ENCODE measurements at regions not wholly inside any gene's neighbourhood (a gene's known extent, or its start where the extent isn't known, plus 50 kb on each side); places are given as distances from the start of the nearest gene placed in this dataset.
"Not testable (repeated sequence)": the region's sequence is repeated elsewhere in the genome, so short reads cannot be mapped to it uniquely, and the experiment has no call there.

- CTCF ChIA-PET = interaction anchor here (0.6 kb wide), 1 partner anchor 20 kb away, joined by 4 read pairs; no protein-coding TSS in a partner anchor
- no peaks in the 10 kb centered on the region for H3K27me3 Mint-ChIP-seq (ENCODE audit: low read depth)
- intact Hi-C loops (cut with micrococcal nuclease) = no loop called here
- no peaks in the 10 kb centered on the region for H3K4me1 Mint-ChIP-seq (ENCODE audit: low read depth)
- H3K36me3 Mint-ChIP-seq (ENCODE audit: low read depth) = no peaks in the 10 kb centered on the region
- no peak overlapping the region for H3K4me3 Mint-ChIP-seq
- DNase-seq = no peak
- H3K27ac Mint-ChIP-seq = no peak overlapping the region
- H3K9me3 Mint-ChIP-seq = no peaks in the 10 kb centered on the region
These were observed 304.9 kb upstream of the KYNU start for GRCh38 chr2:142572346-142573132.

DNA sequence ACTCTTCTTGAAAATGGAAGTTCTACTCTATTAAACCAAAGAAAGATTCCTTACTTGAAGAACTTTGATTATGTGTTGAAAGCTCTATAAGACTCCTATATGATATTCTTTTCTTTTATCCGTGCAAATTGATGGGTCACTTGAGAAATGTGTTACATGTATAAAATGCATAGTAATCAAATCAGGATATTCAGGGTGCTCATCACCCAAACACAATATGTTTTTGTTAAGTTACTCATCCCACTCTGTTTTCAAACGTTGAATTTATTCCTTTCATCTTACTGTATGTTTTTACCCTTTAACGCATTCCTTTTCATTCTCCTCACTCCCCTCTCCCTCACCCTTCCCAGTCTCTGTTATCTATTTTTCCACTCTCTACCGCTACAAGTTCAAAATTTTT is 305.5 kb upstream of the KYNU start:
- CTCF ChIA-PET = no interaction called here
- Mint-ChIP-seq H3K4me1 (ENCODE audit: low read depth) (no peaks in the 10 kb centered on the region), H3K27me3 (ENCODE audit: low read depth) (no peaks in the 10 kb centered on the region), H3K27ac (no peak overlapping the region), H3K36me3 (ENCODE audit: low read depth) (no peaks in the 10 kb centered on the region), H3K9me3 (no peaks in the 10 kb centered on the region), H3K4me3 (no peak overlapping the region)
- intact Hi-C loops (cut with micrococcal nuclease) = no loop called here
- no peak for DNase-seq

GRCh38 chr2:142562900-142563299 is 314.6 kb upstream of the KYNU start:
- H3K4me1 Mint-ChIP-seq (ENCODE audit: low read depth) = no peaks in the 10 kb centered on the region
- intact Hi-C loops (cut with micrococcal nuclease) = no loop called here
- H3K36me3 Mint-ChIP-seq (ENCODE audit: low read depth) = no peaks in the 10 kb centered on the region
- no peaks in the 10 kb centered on the region for H3K27me3 Mint-ChIP-seq (ENCODE audit: low read depth)
- no peak for DNase-seq
- H3K27ac Mint-ChIP-seq = no peak overlapping the region
- CTCF ChIA-PET = no interaction called here
- H3K4me3 Mint-ChIP-seq = no peak overlapping the region
- peaks cover 2% of the 10 kb centered on the region for H3K9me3 Mint-ChIP-seq

GRCh38 chr2:142561656-142562055 is 315.8 kb upstream of the KYNU start:
- intact Hi-C loops (cut with micrococcal nuclease) = no loop called here
- Mint-ChIP-seq H3K4me1 (ENCODE audit: low read depth) (no peaks in the 10 kb centered on the region), H3K9me3 (peaks cover 2% of the 10 kb centered on the region), H3K36me3 (ENCODE audit: low read depth) (no peaks in the 10 kb centered on the region), H3K4me3 (no peak overlapping the region), H3K27ac (no peak overlapping the region), H3K27me3 (ENCODE audit: low read depth) (no peaks in the 10 kb centered on the region)
- CTCF ChIA-PET = no interaction called here
- DNase-seq = no peak

- Mint-ChIP-seq H3K27me3 (ENCODE audit: low read depth) (no peaks in the 10 kb centered on the region), H3K36me3 (ENCODE audit: low read depth) (no peaks in the 10 kb centered on the region), H3K4me1 (ENCODE audit: low read depth) (no peaks in the 10 kb centered on the region), H3K4me3 (no peak overlapping the region), H3K27ac (no peak overlapping the region), H3K9me3 (no peaks in the 10 kb centered on the region)
- CTCF ChIA-PET = no interaction called here
- DNase-seq = no peak
- intact Hi-C loops (cut with micrococcal nuclease) = no loop called here
These were observed 320.1 kb upstream of the KYNU start for GRCh38 chr2:142557391-142557790.

- DNase-seq; H3K36me3 Mint-ChIP-seq (ENCODE audit: low read depth); H3K27me3 Mint-ChIP-seq (ENCODE audit: low read depth); H3K4me1 Mint-ChIP-seq (ENCODE audit: low read depth); H3K27ac Mint-ChIP-seq; H3K4me3 Mint-ChIP-seq; CTCF ChIA-PET; intact Hi-C loops (cut with micrococcal nuclease): not testable (repeated sequence)
- peaks cover 11% of the 10 kb centered on the region for H3K9me3 Mint-ChIP-seq
These were observed 331.5 kb upstream of the KYNU start for GRCh38 chr2:142545999-142546398.

DNA sequence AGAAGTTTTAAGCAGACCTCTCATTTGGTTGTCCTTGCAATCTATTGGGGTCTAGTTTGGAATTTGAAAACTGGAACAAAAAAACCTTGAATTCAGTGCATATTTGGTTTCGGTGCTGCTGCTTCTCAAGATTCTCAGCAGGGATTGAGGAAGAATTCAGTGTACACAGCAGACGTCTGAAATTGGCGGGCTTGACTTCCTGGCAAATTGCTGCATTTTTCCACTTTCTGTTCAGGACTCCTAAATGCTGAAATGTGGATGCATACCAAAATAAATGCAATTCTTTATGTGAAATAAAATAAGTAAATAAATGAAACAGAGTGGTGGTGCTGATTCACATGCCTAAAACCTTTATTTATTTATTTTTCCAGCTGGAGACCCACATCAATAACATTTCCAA is 332.4 kb upstream of the KYNU start:
- no peaks in the 10 kb centered on the region for H3K4me1 Mint-ChIP-seq (ENCODE audit: low read depth)
- intact Hi-C loops (cut with micrococcal nuclease) = no loop called here
- no peak overlapping the region for H3K27ac Mint-ChIP-seq
- no peak overlapping the region for H3K4me3 Mint-ChIP-seq
- no peaks in the 10 kb centered on the region for H3K36me3 Mint-ChIP-seq (ENCODE audit: low read depth)
- H3K9me3 Mint-ChIP-seq = peaks cover 12% of the 10 kb centered on the region
- DNase-seq = no peak
- H3K27me3 Mint-ChIP-seq (ENCODE audit: low read depth) = no peaks in the 10 kb centered on the region
- CTCF ChIA-PET = no interaction called here

DNA sequence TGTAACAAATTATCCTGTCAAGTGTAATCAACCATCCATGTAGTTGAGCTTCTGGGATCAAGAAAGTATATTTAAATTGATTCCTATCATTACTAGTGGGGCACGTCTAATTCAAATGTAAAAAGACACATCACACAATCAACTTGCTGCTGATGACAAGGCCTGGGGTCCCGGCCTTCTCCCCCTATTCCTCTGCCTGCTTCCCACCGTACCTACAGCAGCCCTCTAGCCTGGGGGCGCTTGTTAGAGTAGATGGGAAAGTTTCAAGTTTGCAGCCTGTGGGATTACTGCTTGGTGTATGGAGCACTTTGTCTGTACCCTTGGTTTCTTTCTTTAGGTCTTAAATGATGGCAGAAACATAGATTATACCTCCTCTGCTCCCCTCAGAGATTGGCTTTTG is 333.3 kb upstream of the KYNU start:
- CTCF ChIA-PET = no interaction called here
- Mint-ChIP-seq H3K27me3 (ENCODE audit: low read depth) (no peaks in the 10 kb centered on the region), H3K27ac (no peak overlapping the region), H3K4me1 (ENCODE audit: low read depth) (no peaks in the 10 kb centered on the region), H3K36me3 (ENCODE audit: low read depth) (no peaks in the 10 kb centered on the region), H3K9me3 (peaks cover 12% of the 10 kb centered on the region), H3K4me3 (no peak overlapping the region)
- intact Hi-C loops (cut with micrococcal nuclease) = no loop called here
- no peak for DNase-seq

GRCh38 chr2:142542431-142542910 is 335.0 kb upstream of the KYNU start:
- CTCF ChIA-PET = no interaction called here
- intact Hi-C loops (cut with micrococcal nuclease) = no loop called here
- no peaks in the 10 kb centered on the region for H3K4me1 Mint-ChIP-seq (ENCODE audit: low read depth)
- no peak for DNase-seq
- H3K36me3 Mint-ChIP-seq (ENCODE audit: low read depth) = no peaks in the 10 kb centered on the region
- H3K27ac Mint-ChIP-seq = no peak overlapping the region
- H3K27me3 Mint-ChIP-seq (ENCODE audit: low read depth) = no peaks in the 10 kb centered on the region
- no peak overlapping the region for H3K4me3 Mint-ChIP-seq
- peaks cover 7% of the 10 kb centered on the region for H3K9me3 Mint-ChIP-seq

DNA sequence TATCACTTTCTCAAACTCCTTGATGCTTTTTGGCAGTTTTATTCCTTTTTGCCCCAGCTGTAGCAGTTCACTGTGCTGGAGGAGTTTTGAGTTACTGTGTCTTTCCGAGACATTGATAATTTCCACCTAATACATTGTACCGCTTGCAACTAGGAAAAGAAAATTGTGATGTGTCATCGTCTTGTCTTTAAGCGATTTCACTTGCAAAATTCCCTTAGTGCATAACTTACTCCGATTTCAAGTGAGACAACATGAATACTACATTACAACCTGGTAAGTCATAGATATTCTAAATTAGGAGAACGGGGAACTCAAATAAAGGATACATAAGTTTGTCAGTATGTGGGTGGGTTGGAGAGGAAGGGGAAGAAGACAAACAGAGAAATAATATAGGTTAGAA is 340.5 kb upstream of the KYNU start:
- Mint-ChIP-seq H3K27ac (no peak overlapping the region), H3K4me3 (no peak overlapping the region), H3K4me1 (ENCODE audit: low read depth) (no peaks in the 10 kb centered on the region), H3K9me3 (peaks cover 3% of the 10 kb centered on the region), H3K36me3 (ENCODE audit: low read depth) (no peaks in the 10 kb centered on the region), H3K27me3 (ENCODE audit: low read depth) (no peaks in the 10 kb centered on the region)
- no peak for DNase-seq
- CTCF ChIA-PET = no interaction called here
- intact Hi-C loops (cut with micrococcal nuclease) = no loop called here

DNA sequence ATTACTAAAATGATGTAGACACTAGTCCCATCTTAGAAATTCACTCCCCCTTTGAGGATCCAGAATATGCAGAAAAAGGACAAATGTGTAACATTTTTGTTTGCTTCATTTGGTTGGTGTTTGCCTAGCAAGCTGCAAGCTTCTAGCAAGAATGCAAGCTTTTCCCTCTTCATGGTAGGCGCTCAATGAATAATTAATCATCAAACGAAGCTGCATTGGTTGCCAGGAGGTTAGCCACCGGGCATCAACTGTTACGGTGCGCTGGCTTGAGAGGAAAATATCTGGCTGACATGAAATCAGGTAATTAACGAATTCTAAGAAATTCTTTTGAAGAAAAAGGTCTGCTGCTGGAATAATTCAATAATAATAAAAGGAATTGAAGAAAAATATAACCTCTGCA is 341.0 kb upstream of the KYNU start:
- no peak overlapping the region for H3K27ac Mint-ChIP-seq
- intact Hi-C loops (cut with micrococcal nuclease) = no loop called here
- DNase-seq = no peak
- no peaks in the 10 kb centered on the region for H3K36me3 Mint-ChIP-seq (ENCODE audit: low read depth)
- no peaks in the 10 kb centered on the region for H3K27me3 Mint-ChIP-seq (ENCODE audit: low read depth)
- CTCF ChIA-PET = no interaction called here
- peaks cover 5% of the 10 kb centered on the region for H3K9me3 Mint-ChIP-seq
- no peak overlapping the region for H3K4me3 Mint-ChIP-seq
- no peaks in the 10 kb centered on the region for H3K4me1 Mint-ChIP-seq (ENCODE audit: low read depth)

DNA sequence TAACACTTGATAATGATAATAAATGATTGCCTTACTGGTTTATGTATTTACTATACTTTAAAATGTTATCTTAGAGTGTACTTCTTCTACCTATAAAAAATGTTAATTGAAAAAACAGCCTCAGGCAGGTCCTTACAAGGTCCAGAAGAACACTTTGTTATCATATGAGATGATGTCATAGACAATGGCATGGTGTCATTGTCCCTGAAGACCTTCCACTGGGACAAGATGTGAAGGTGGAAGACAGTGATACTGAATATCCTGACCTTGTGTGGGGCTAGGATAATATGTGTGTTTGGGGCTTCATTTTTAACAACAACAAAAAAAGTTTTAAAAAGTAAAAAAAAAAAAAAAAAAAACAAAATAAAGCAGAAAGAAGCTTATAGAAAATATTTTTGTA is 342.2 kb upstream of the KYNU start:
- DNase-seq = no peak
- H3K4me1 Mint-ChIP-seq (ENCODE audit: low read depth) = no peaks in the 10 kb centered on the region
- no peak overlapping the region for H3K27ac Mint-ChIP-seq
- no peak overlapping the region for H3K4me3 Mint-ChIP-seq
- H3K27me3 Mint-ChIP-seq (ENCODE audit: low read depth) = no peaks in the 10 kb centered on the region
- no peaks in the 10 kb centered on the region for H3K36me3 Mint-ChIP-seq (ENCODE audit: low read depth)
- H3K9me3 Mint-ChIP-seq = peaks cover 5% of the 10 kb centered on the region
- intact Hi-C loops (cut with micrococcal nuclease) = no loop called here
- CTCF ChIA-PET = no interaction called here

GRCh38 chr2:142533177-142533576 is 344.3 kb upstream of the KYNU start:
- H3K9me3 Mint-ChIP-seq = peaks cover 5% of the 10 kb centered on the region
- H3K4me1 Mint-ChIP-seq (ENCODE audit: low read depth) = no peaks in the 10 kb centered on the region
- CTCF ChIA-PET = no interaction called here
- intact Hi-C loops (cut with micrococcal nuclease) = no loop called here
- no peak overlapping the region for H3K27ac Mint-ChIP-seq
- no peak overlapping the region for H3K4me3 Mint-ChIP-seq
- DNase-seq = no peak
- H3K36me3 Mint-ChIP-seq (ENCODE audit: low read depth) = no peaks in the 10 kb centered on the region
- H3K27me3 Mint-ChIP-seq (ENCODE audit: low read depth) = no peaks in the 10 kb centered on the region
